ENCODE measurements at regions not wholly inside any gene's neighbourhood (a gene's known extent, or its start where the extent isn't known, plus 50 kb on each side); places are given as distances from the start of the nearest gene placed in this dataset.
"Not testable (repeated sequence)": the region's sequence is repeated elsewhere in the genome, so short reads cannot be mapped to it uniquely, and the experiment has no call there.

DNA sequence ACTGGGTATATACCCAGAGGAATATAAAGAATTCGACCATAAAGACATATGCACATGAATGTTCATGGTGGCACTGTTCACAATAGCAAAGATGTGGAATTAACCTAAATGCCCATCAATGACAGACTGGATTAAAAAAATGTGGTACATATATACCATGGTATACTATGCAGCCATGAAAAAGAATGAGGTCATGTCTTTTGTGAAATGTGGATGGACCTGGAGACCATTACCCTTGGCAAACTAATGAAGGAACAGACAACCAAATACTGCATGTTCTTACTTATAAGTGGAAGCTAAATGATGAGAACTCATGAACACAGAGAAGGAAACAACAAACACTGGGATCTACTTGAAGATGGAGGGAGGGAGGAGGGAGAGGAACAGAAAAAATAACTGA is 186.7 kb upstream of the SSTR4 start:
- no peak for DNase-seq (ENCODE audit: low read depth in 2 of 2)

DNA sequence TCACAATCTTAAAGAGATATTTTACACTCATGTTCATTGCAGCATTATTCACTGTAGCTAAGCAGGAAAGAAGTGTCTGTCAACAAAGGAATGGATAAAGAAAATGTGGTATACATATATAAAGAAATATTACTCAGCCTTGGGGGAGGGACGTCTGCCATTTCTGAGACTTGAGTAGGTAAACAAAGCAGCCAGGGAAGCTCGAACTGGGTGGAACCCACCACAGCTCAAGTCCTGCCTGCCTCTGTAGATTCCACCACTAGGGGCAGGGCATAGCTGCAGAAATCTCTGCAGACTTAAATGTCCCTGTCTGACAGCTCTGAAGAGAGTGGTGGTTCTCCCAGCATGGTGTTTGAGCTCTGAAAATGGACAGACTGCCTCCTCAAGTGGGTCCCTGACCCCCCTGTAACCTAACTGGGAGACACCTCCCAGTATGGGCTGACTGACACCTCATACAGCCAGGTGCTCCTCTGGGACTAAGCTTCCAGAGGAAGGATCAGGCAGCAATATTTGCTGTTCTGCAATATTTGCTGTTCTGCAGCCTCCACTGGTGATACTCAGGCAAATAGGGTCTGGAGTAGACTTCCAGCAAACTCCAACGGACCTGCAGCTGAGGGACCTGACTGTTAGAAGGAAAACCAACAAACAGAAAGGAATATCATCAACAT is 183.3 kb upstream of the SSTR4 start:
- not testable (repeated sequence) for DNase-seq (ENCODE audit: low read depth in 2 of 2)

GRCh38 chr20:22861231-22861980 is 173.7 kb upstream of the SSTR4 start:
- no peak for DNase-seq (ENCODE audit: low read depth in 2 of 2)

GRCh38 chr20:22861990-22862389 is 173.1 kb upstream of the SSTR4 start:
- no peak for DNase-seq (ENCODE audit: low read depth in 2 of 2)

DNA sequence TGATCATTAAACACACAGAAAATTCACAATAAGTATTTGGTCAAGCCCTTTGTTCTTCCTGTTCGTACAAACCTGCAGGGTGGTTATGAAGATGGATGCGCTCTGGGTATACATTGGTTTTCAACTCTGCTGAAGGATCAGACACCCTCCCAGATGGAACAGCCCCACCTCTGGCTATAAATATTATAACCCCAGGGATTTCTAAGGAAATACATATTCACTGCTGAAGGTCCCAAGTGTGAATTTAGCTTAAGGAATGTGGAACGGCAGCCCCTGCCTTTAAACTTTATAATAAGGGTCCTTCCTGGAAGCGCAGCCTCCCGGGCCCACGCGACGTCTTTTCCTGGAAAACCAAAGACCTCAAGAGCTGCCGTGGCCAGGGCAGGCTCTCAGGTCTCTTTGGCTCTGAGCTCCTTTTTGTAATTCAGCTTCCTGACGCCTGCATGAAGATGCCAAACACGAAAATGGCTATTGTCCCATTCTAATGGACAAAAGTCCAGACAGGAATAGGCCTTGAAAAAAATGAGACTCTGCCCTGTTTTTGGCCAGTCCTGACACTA is 172.4 kb upstream of the SSTR4 start:
- no peak for DNase-seq (ENCODE audit: low read depth in 2 of 2)

- no peak for DNase-seq (ENCODE audit: low read depth in 2 of 2)
These were observed 171.3 kb upstream of the SSTR4 start for GRCh38 chr20:22863826-22864225.

GRCh38 chr20:22866812-22867341 is 168.2 kb upstream of the SSTR4 start:
- no peak for DNase-seq (ENCODE audit: low read depth in 2 of 2)

- no peak for DNase-seq (ENCODE audit: low read depth in 2 of 2)
These were observed 156.9 kb upstream of the SSTR4 start for GRCh38 chr20:22878166-22878565.

- no peak for DNase-seq (ENCODE audit: low read depth in 2 of 2)
These were observed 154.8 kb upstream of the SSTR4 start for GRCh38 chr20:22880277-22880676.

DNA sequence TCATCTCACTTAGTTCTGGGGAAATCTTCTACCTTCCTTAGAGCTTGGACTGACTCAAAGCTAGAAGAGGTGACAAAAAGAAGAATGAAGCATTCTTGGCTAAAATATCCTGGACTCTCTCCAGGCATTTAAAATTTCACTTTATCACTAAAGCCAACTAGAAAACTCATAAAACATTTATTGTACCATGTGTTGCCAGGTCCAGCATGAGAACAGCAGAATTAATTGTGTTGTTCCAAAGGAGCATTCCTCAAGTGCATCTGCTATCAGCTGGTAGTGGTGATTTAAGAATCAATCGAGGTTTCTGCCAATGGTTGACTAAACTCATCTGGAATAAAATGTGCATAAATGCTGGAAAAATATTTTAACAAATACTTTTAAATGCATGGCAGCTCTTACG is 147.3 kb upstream of the SSTR4 start:
- no peak for DNase-seq (ENCODE audit: low read depth in 2 of 2)

GRCh38 chr20:22890594-22891300 is 144.4 kb upstream of the SSTR4 start:
- no peak for DNase-seq (ENCODE audit: low read depth in 2 of 2)

- no peak for DNase-seq (ENCODE audit: low read depth in 2 of 2)
These were observed 133.9 kb upstream of the SSTR4 start for GRCh38 chr20:22901164-22901563.

DNA sequence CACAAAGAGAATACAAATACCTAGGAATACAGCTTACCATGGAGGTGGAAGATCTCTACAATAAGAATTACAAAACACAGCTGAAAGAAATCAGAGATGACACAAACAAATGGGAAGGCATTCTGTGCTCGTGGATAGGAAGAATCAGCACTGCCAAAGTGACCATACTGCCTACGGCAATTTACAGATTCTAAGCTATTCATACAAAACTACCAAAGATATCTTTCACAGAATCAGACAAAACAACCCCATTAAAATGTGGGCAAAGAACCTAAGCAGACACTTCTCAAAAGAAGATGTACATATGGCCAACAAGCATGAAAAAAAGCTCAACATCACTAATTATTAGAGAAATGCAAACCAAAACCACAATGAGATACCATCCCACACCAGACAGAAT is 133.2 kb upstream of the SSTR4 start:
- DNase-seq (ENCODE audit: low read depth in 2 of 2): no peak

DNA sequence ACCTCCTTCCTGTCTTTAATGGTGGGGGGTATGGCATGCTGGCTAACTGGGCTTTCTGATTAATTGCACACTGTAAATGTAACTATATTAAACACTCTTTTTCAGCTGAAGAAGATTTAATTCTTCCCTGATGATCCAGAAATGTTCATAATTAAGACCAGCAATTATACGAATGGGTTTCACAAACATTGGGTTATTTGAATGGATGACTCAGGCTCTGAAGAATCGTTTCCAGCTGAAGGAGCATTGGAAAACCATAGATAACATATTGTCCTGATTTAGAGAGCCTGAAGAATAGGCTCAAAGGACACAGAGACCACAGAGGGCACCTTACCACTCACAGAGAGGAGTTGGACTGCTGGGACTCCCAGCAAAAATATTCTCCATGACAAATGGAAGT is 130.7 kb upstream of the SSTR4 start:
- no peak for DNase-seq (ENCODE audit: low read depth in 2 of 2)

- DNase-seq (ENCODE audit: low read depth in 2 of 2): no peak
These were observed 130.2 kb upstream of the SSTR4 start for GRCh38 chr20:22904905-22905304.

- DNase-seq (ENCODE audit: low read depth in 2 of 2): no peak
These were observed 129.5 kb upstream of the SSTR4 start for GRCh38 chr20:22905658-22906057.

GRCh38 chr20:22908437-22908836 is 126.7 kb upstream of the SSTR4 start:
- DNase-seq (ENCODE audit: low read depth in 2 of 2): no peak

GRCh38 chr20:22908944-22909343 is 126.2 kb upstream of the SSTR4 start:
- no peak for DNase-seq (ENCODE audit: low read depth in 2 of 2)

DNA sequence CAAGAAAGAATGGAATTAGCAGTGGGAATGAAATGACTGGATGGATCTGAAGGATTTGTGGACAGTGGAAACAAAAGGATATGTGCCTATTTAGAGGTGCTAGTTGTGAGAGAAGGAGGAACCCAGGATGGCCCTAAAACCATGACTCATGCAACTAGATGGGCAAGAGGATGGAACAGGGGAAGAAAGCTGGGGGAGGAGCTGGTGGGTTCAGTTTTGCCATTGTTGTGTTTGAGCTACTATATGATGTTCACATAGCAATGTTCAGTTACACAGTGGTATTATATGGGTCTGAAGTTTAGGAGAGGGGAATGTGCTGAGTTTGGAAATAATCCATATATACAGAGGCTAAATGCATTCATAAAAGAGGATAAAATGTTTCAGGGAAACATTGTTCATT is 125.7 kb upstream of the SSTR4 start:
- no peak for DNase-seq (ENCODE audit: low read depth in 2 of 2)

DNA sequence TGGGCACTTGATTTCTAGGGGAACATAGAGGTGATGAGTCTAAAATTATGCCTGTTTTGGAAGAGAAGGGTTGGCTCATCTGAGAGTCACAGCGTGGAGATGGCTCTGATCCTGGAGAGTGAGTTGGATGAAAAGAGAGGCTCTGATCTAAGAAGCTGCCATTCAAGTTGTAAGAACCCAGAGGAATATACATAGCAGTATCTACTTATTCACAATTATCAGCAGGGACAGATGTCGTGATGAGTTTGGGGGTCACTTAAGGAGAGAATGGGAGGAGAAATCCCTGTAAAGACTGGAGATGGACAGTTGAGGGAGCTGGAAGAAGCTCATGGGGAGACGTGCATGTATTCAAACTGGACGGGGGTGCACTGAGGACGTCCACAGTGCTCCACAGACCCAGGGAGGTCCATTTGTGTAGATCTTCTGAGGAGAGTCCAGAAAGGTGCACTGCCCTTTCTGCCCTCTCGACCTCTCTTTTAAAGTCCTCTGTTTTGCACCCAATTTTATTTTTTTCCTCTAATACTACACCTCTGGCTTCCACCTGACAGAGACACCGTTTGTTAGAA is 124.7 kb upstream of the SSTR4 start:
- DNase-seq (ENCODE audit: low read depth in 2 of 2): no peak

- no peak for DNase-seq (ENCODE audit: low read depth in 2 of 2)
These were observed 120.8 kb upstream of the SSTR4 start for GRCh38 chr20:22914291-22914690.

GRCh38 chr20:22915512-22915911 is 119.6 kb upstream of the SSTR4 start:
- DNase-seq (ENCODE audit: low read depth in 2 of 2): no peak

Measured in stimulated activated CD4-positive, alpha-beta T cell treated with anti-CD3 and anti-CD28 coated beads, Interleukin-1b, Interleukin-23, amount 100 ng/mL, for 4 hours (primary cell).